ENCODE measurements at regions not wholly inside any gene's neighbourhood (a gene's known extent, or its start where the extent isn't known, plus 50 kb on each side); places are given as distances from the start of the nearest gene placed in this dataset.
A peak's percentile ranks its signal among the peaks of the same experiment; 100 is the strongest.

- peak; percentile 86 for ATAC-seq (replicated peaks)
- no peaks in the 10 kb centered on the region for H3K27me3 Mint-ChIP-seq
- H3K4me1 Mint-ChIP-seq: peaks cover 37% of the 10 kb centered on the region
- H3K9me3 Mint-ChIP-seq: peaks cover 5% of the 10 kb centered on the region
- peaks cover 7% of the 10 kb centered on the region for H3K36me3 Mint-ChIP-seq (ENCODE audit: low read depth)
- H3K27ac Mint-ChIP-seq: peak overlapping the region; percentile 96
- H3K4me3 Mint-ChIP-seq: peak overlapping the region; percentile 84
Observed at GRCh38 chr2:196259507-196260481, 88.4 kb upstream of the STK17B start.

- peaks cover 7% of the 10 kb centered on the region for H3K36me3 Mint-ChIP-seq (ENCODE audit: low read depth)
- H3K9me3 Mint-ChIP-seq: peaks cover 5% of the 10 kb centered on the region
- peaks cover 41% of the 10 kb centered on the region for H3K4me1 Mint-ChIP-seq
- no peaks in the 10 kb centered on the region for H3K27me3 Mint-ChIP-seq
- peak; percentile 35 for ATAC-seq (replicated peaks)
- peak overlapping the region; percentile 96 for H3K27ac Mint-ChIP-seq
- peak overlapping the region; percentile 84 for H3K4me3 Mint-ChIP-seq
Observed at GRCh38 chr2:196260546-196260945, 89.2 kb upstream of the STK17B start.

- Mint-ChIP-seq H3K36me3 (ENCODE audit: low read depth) (peaks cover 7% of the 10 kb centered on the region), H3K9me3 (no peaks in the 10 kb centered on the region), H3K27me3 (no peaks in the 10 kb centered on the region), H3K27ac (peak overlapping the region; percentile 95), H3K4me3 (peak overlapping the region; percentile 92), H3K4me1 (peaks cover 45% of the 10 kb centered on the region)
- ATAC-seq (replicated peaks): no peak
Observed at GRCh38 chr2:196262606-196263005, 91.2 kb upstream of the STK17B start.

- H3K9me3 Mint-ChIP-seq: no peaks in the 10 kb centered on the region
- no peaks in the 10 kb centered on the region for H3K27me3 Mint-ChIP-seq
- ATAC-seq (replicated peaks): peak; percentile 63
- H3K27ac Mint-ChIP-seq: peak overlapping the region; percentile 95
- peaks cover 7% of the 10 kb centered on the region for H3K36me3 Mint-ChIP-seq (ENCODE audit: low read depth)
- peaks cover 47% of the 10 kb centered on the region for H3K4me1 Mint-ChIP-seq
- H3K4me3 Mint-ChIP-seq: peak overlapping the region; percentile 92
Observed at GRCh38 chr2:196263181-196263747, 91.9 kb upstream of the STK17B start.

- no peak for ATAC-seq (replicated peaks)
- Mint-ChIP-seq H3K36me3 (ENCODE audit: low read depth) (no peaks in the 10 kb centered on the region), H3K4me1 (peaks cover 59% of the 10 kb centered on the region), H3K9me3 (no peaks in the 10 kb centered on the region), H3K4me3 (peak overlapping the region; percentile 77), H3K27ac (no peak overlapping the region), H3K27me3 (no peaks in the 10 kb centered on the region)
Observed at GRCh38 chr2:196266351-196266750, 95.0 kb upstream of the STK17B start.

GRCh38 chr2:196266855-196267254 is 95.5 kb upstream of the STK17B start:
- Mint-ChIP-seq H3K27me3 (no peaks in the 10 kb centered on the region), H3K27ac (no peak overlapping the region), H3K36me3 (ENCODE audit: low read depth) (no peaks in the 10 kb centered on the region), H3K9me3 (no peaks in the 10 kb centered on the region), H3K4me3 (peak overlapping the region; percentile 77), H3K4me1 (peaks cover 59% of the 10 kb centered on the region)
- ATAC-seq (replicated peaks): no peak

GRCh38 chr2:196268025-196268424 is 96.6 kb upstream of the STK17B start:
- ATAC-seq (replicated peaks): no peak

GRCh38 chr2:196268538-196269338 is 97.4 kb upstream of the STK17B start:
- Mint-ChIP-seq H3K4me1 (peaks cover 46% of the 10 kb centered on the region), H3K36me3 (ENCODE audit: low read depth) (no peaks in the 10 kb centered on the region), H3K27me3 (no peaks in the 10 kb centered on the region), H3K27ac (peak overlapping the region; percentile 85), H3K4me3 (peak overlapping the region; percentile 77), H3K9me3 (no peaks in the 10 kb centered on the region)
- peak; percentile 76 for ATAC-seq (replicated peaks)

More at GRCh38 chr2:196268025-196268424, 96.6 kb upstream of the STK17B start:
- peak overlapping the region; percentile 77 for H3K4me3 Mint-ChIP-seq
- H3K9me3 Mint-ChIP-seq: no peaks in the 10 kb centered on the region
- no peaks in the 10 kb centered on the region for H3K27me3 Mint-ChIP-seq
- no peaks in the 10 kb centered on the region for H3K36me3 Mint-ChIP-seq (ENCODE audit: low read depth)
- peak overlapping the region; percentile 85 for H3K27ac Mint-ChIP-seq
- H3K4me1 Mint-ChIP-seq: peaks cover 50% of the 10 kb centered on the region

GRCh38 chr2:196271795-196272194 is 100.4 kb upstream of the STK17B start:
- H3K9me3 Mint-ChIP-seq: no peaks in the 10 kb centered on the region
- no peak for ATAC-seq (replicated peaks)
- no peaks in the 10 kb centered on the region for H3K36me3 Mint-ChIP-seq (ENCODE audit: low read depth)
- no peak overlapping the region for H3K27ac Mint-ChIP-seq
- no peaks in the 10 kb centered on the region for H3K27me3 Mint-ChIP-seq
- H3K4me3 Mint-ChIP-seq: no peak overlapping the region
- peaks cover 55% of the 10 kb centered on the region for H3K4me1 Mint-ChIP-seq

- peak overlapping the region; percentile 63 for H3K27ac Mint-ChIP-seq
- no peaks in the 10 kb centered on the region for H3K36me3 Mint-ChIP-seq (ENCODE audit: low read depth)
- H3K4me3 Mint-ChIP-seq: peak overlapping the region; percentile 76
- peaks cover 45% of the 10 kb centered on the region for H3K4me1 Mint-ChIP-seq
- H3K27me3 Mint-ChIP-seq: no peaks in the 10 kb centered on the region
- no peaks in the 10 kb centered on the region for H3K9me3 Mint-ChIP-seq
- ATAC-seq (replicated peaks): no peak
Observed at GRCh38 chr2:196274387-196274809, 103.0 kb upstream of the STK17B start.

GRCh38 chr2:196275646-196276352 is 104.4 kb upstream of the STK17B start:
- Mint-ChIP-seq H3K27me3 (no peaks in the 10 kb centered on the region), H3K9me3 (no peaks in the 10 kb centered on the region), H3K4me1 (peaks cover 42% of the 10 kb centered on the region), H3K4me3 (peak overlapping the region; percentile 76), H3K27ac (peak overlapping the region; percentile 63), H3K36me3 (ENCODE audit: low read depth) (no peaks in the 10 kb centered on the region)
- ATAC-seq (replicated peaks): peak; percentile 61

GRCh38 chr2:196276421-196276820 is 105.0 kb upstream of the STK17B start:
- peaks cover 42% of the 10 kb centered on the region for H3K4me1 Mint-ChIP-seq
- peak overlapping the region; percentile 63 for H3K27ac Mint-ChIP-seq
- H3K4me3 Mint-ChIP-seq: peak overlapping the region; percentile 76
- no peak for ATAC-seq (replicated peaks)
- no peaks in the 10 kb centered on the region for H3K36me3 Mint-ChIP-seq (ENCODE audit: low read depth)
- no peaks in the 10 kb centered on the region for H3K9me3 Mint-ChIP-seq
- H3K27me3 Mint-ChIP-seq: no peaks in the 10 kb centered on the region

GRCh38 chr2:196277002-196277401 is 105.6 kb upstream of the STK17B start:
- Mint-ChIP-seq H3K27ac (peak overlapping the region; percentile 63), H3K36me3 (ENCODE audit: low read depth) (no peaks in the 10 kb centered on the region), H3K9me3 (no peaks in the 10 kb centered on the region), H3K4me1 (peaks cover 42% of the 10 kb centered on the region), H3K27me3 (no peaks in the 10 kb centered on the region), H3K4me3 (peak overlapping the region; percentile 76)
- ATAC-seq (replicated peaks): no peak

- ATAC-seq (replicated peaks): peak; percentile 86
- Mint-ChIP-seq H3K4me1 (peaks cover 42% of the 10 kb centered on the region), H3K9me3 (no peaks in the 10 kb centered on the region), H3K27ac (peak overlapping the region; percentile 89), H3K36me3 (ENCODE audit: low read depth) (no peaks in the 10 kb centered on the region), H3K4me3 (peak overlapping the region; percentile 76), H3K27me3 (no peaks in the 10 kb centered on the region)
Observed at GRCh38 chr2:196278491-196278911, 107.1 kb upstream of the STK17B start.

All from activated T-helper 17 cell treated with anti-CD3 and anti-CD28 coated beads, Interleukin-2, amount 50 U/mL, for 72 hours (primary cell).